ENCODE measurements at regions not wholly inside any gene's neighbourhood (a gene's known extent, or its start where the extent isn't known, plus 50 kb on each side); places are given as distances from the start of the nearest gene placed in this dataset.

DNA sequence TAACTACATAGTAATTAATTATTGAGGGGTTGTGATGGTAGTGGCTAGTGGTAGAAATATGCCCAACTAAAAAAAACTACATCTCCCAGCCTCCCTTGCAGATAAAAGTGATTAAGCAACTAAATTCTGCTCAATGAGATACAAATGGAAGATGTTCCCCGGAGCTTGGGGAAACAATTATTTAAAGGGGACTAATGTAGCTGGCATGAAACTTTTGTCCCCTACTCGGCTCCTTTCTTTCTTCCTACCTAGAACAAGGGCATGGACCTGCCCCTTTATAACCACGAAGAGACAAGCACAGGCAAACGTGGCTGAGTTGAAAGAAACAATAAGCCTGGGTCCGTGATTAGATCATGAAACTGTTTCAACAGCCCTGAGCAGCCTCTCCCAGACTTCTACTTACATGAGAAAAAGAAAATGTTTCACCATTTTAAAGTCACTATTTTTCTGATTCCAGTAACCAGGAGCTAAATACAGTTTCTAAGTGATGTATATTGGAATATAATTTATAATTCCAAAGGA lies 236.9 kb downstream of the SCG2 start:
- TF ChIP-seq, protein P1, sequence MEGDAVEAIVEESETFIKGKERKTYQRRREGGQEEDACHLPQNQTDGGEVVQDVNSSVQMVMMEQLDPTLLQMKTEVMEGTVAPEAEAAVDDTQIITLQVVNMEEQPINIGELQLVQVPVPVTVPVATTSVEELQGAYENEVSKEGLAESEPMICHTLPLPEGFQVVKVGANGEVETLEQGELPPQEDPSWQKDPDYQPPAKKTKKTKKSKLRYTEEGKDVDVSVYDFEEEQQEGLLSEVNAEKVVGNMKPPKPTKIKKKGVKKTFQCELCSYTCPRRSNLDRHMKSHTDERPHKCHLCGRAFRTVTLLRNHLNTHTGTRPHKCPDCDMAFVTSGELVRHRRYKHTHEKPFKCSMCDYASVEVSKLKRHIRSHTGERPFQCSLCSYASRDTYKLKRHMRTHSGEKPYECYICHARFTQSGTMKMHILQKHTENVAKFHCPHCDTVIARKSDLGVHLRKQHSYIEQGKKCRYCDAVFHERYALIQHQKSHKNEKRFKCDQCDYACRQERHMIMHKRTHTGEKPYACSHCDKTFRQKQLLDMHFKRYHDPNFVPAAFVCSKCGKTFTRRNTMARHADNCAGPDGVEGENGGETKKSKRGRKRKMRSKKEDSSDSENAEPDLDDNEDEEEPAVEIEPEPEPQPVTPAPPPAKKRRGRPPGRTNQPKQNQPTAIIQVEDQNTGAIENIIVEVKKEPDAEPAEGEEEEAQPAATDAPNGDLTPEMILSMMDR (IDR thresholded peaks at IDR 0.05; ENCODE audit: low read depth, low read length, missing control alignments), result no peak
- H3K4me3 ChIP-seq (ENCODE audit: low read depth, low read length), result no peak overlapping the region
- DNase-seq (ENCODE audit: low read depth), result no peak

DNA sequence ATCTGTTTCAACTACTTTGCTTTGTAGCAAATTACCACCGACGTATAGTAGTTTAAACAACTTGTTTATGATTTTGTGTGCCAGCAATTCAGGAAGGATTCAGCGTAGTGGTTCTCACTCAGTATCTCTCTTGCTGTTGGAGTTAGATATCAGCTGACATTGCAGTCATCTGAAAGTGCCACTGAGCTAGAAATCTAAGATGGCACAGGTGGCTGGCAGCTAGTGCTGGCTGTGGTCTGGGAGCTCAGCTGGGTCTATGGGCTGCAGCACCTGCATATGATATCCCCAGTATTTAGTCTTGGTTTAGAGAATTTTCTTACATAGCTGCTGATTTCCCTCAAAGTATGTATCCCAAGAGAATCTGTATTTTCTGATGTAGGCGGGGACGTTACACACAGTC lies 235.6 kb downstream of the SCG2 start:
- TF ChIP-seq, protein P1 (IDR thresholded peaks at IDR 0.05; ENCODE audit: low read depth, low read length, missing control alignments), result no peak
- H3K4me3 ChIP-seq (ENCODE audit: low read depth, low read length), result no peak overlapping the region
- DNase-seq (ENCODE audit: low read depth), result no peak

DNA sequence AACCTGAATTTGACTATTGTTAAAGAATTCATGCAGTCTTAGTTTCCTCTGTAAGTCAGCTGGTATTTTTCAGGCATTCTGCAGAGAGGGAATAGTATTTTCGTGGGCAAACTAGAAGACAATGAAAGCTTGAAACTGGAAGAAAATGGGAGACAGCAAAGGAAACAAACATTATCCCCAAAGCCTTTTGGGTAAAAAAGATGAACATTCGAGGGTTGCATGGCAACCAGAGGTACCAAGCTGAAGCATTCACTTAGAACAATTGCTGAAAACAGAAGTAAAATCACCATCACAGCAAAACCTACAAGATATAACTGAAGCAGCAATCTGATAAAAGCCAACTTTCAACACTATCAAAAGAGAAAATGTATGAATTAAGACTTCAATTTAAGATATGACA lies 233.7 kb downstream of the SCG2 start:
- H3K4me3 ChIP-seq (ENCODE audit: low read depth, low read length), result no peak overlapping the region
- DNase-seq (ENCODE audit: low read depth), result no peak
- TF ChIP-seq, protein P1 (IDR thresholded peaks at IDR 0.05; ENCODE audit: low read depth, low read length, missing control alignments), result no peak

DNA sequence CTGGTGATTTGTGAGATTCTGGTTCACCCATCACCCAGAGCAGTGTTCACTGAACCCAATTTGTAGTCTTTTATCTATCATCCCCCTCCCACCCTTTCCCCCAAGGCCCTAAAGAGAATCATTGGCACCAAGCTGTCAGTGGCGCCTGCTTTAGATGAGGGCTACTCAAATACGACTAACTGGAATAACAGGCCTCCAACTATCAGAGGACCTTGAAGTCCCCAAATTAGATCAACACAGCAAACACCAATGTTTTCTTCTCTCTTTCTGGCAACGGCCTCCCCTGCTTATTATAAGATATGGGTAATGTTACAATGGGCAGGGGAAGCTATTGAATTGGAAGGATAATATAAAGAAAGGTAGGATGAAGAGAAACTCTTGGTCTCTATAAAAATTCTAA lies 232.3 kb downstream of the SCG2 start:
- TF ChIP-seq, protein P1 (IDR thresholded peaks at IDR 0.05; ENCODE audit: low read depth, low read length, missing control alignments), result no peak

DNA sequence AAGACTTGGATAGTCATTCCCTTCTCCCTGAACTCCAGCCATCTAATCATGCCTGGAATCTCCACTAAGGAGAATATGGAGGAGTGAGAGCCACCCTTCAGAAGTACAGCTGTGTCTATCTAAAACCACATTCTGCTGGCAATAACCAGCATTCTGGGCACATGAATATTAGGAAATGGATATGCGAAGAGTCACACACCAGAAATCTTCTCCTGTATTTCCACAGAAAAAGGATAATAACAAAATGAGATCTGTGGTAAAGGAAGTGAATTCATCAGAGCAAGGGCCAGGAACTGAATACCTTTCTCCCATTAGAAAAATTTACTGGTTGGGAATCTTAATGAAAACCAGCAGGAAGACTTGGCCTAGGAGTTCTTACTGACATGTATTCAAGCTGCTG lies 218.8 kb downstream of the SCG2 start:
- DNase-seq (ENCODE audit: low read depth), result no peak
- no peak overlapping the region for H3K4me3 ChIP-seq (ENCODE audit: low read depth, low read length)
- TF ChIP-seq, protein P1 (IDR thresholded peaks at IDR 0.05; ENCODE audit: low read depth, low read length, missing control alignments), result no peak

More for the DNA sequence above, 232.3 kb downstream of the SCG2 start:
- no peak overlapping the region for H3K4me3 ChIP-seq (ENCODE audit: low read depth, low read length)
- DNase-seq (ENCODE audit: low read depth), result no peak

DNA sequence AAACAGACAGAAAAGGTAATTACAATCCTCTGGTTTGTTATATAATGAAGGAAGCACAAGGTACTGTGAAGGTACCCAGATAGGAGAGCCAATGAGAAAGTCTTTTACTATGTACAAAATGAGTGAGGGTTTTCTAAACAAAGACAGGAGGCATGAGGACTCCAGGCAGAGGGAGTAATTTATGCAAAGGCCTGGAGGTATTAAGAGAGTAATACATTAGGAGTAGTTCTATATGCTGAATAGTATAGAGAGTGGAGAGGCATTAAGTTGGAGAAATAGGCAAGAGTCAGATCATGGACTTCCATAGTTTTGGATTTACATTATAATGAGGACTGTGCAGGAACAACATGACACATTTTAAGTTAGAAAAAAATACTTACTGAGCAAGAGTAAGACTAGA lies 216.0 kb downstream of the SCG2 start:
- TF ChIP-seq, protein P1 (IDR thresholded peaks at IDR 0.05; ENCODE audit: low read depth, low read length, missing control alignments), result no peak
- no peak for DNase-seq (ENCODE audit: low read depth)
- H3K4me3 ChIP-seq (ENCODE audit: low read depth, low read length), result no peak overlapping the region

DNA sequence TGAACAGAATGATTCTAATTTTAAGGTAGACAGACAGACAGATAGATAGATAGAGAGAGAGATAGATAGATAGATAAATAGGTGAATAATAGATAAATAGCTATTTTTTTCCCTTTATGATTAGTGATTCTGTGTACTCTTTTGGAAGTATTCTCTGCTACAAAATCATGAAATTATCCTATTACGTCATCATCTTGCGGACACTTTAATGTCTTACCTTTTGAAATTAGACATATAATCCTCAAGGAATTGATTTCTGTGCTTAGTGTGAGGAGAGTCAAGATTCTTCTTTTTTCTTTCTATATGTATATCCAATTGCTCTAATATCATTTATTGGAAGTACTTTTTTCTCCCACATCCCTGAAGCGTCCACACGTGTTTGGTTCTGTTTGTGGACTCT lies 215.2 kb downstream of the SCG2 start:
- H3K4me3 ChIP-seq (ENCODE audit: low read depth, low read length), result no peak overlapping the region
- no peak for DNase-seq (ENCODE audit: low read depth)
- TF ChIP-seq, protein P1 (IDR thresholded peaks at IDR 0.05; ENCODE audit: low read depth, low read length, missing control alignments), result no peak

Data from GM12864 (cell line).